Small intestine (tissue), 7 donors: ENCODE measurements at regions not wholly inside any gene's neighbourhood (a gene's known extent, or its start where the extent isn't known, plus 50 kb on each side); places are given as distances from the start of the nearest gene placed in this dataset.

Experiments used
- DNase-seq, 2 donors: peaks; one replicate each; pipeline versions ENCODE4 v3.0.0 to v3.0.0-alpha.2; 2013
- FAIRE-seq: peaks from 2 replicates; lab custom pipeline; 2012; peaks lifted over from hg19 to GRCh38; lab: Jason Lieb, UNC
- H3K27ac ChIP-seq, 3 donors: one replicate each; pipeline ENCODE4 v1.5.1; 2013; ENCODE audit warnings: low read length in 2 of 3, mild to moderate bottlenecking in 2 of 3, control low read depth in 1 of 3, inconsistent platforms in 1 of 3, low read depth in 1 of 3, moderate library complexity in 1 of 3
- H3K27me3 ChIP-seq, 3 donors: one replicate each; pipeline ENCODE4 v1.6.1; 2013; ENCODE audit warnings: low read length in 3 of 3, inconsistent platforms in 1 of 3; ENCODE audit not compliant: control insufficient read depth in 3 of 3, insufficient read depth in 3 of 3
- H3K36me3 ChIP-seq, 3 donors: one replicate each; pipeline ENCODE4 v1.6.1; 2013; ENCODE audit warnings: low read length in 3 of 3, inconsistent platforms in 1 of 3, low read depth in 1 of 3, mild to moderate bottlenecking in 1 of 3, moderate library complexity in 1 of 3; ENCODE audit not compliant: control insufficient read depth in 3 of 3, insufficient read depth in 2 of 3
- H3K4me1 ChIP-seq, 3 donors: one replicate each; pipeline ENCODE4 v1.6.1; 2013; ENCODE audit warnings: low read length in 2 of 3, inconsistent platforms in 1 of 3, low read depth in 1 of 3, mild to moderate bottlenecking in 1 of 3, moderate library complexity in 1 of 3; ENCODE audit not compliant: control insufficient read depth in 3 of 3, insufficient read depth in 2 of 3
- H3K4me3 ChIP-seq, 3 donors: one replicate each; pipeline ENCODE4 v1.5.1; 2013; ENCODE audit warnings: low read length in 3 of 3, control low read depth in 1 of 3, inconsistent platforms in 1 of 3, low read depth in 1 of 3, mild to moderate bottlenecking in 1 of 3, moderate library complexity in 1 of 3
- H3K9me3 ChIP-seq, 2 donors: one replicate each; pipeline ENCODE4 v1.6.1; 2013; ENCODE audit warnings: low read depth in 1 of 2, low read length in 1 of 2; ENCODE audit not compliant: control insufficient read depth in 2 of 2, insufficient read depth in 1 of 2
- WGBS, 3 donors: extraction: QIAGEN DNeasy Blood & Tissue Kit; methylation state at CpG; one replicate each; pipeline ENCODE4 v1.1.7; 2013; 5-methylcytosine and 5-hydroxymethylcytosine counted together
- donor health status: healthy with polysubstance abuse.
- donor health status: control.
- donor health status: control.
- donor health status: Bipolar disorder and iron deficiency.
- donor health status: healthy.

DNA sequence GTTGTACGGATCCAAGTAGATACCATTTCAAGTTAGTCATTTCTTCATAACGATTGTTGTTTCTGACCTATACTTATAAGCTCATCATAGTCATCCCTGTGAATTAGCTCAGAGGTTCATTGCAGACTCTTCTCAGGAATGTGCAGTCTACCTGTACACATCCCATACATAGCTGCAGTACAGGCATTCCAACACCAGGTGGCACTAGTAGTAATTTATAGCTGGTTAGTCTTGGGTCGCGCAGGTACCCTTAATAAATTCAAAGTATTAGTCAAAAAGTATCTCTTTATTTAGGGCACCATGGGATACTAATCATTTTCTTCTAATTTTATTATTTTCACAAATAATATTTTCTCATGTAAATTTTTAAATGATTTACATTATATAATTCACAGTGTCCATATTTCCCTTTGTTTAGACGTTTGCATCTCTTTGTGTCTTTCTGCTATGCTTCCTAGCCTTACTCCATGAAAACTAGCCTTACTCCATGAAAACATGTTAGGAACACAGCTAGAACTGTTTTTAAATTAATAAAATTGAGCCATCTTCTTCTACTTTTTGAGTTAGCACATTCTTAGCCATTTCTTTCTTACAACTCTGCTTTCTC lies 128.6 kb upstream of the FAM83B start:
- Histone ChIP-seq H3K27ac (peak overlapping the region in 1 of 3 donors; percentile 62), H3K36me3 (no peaks in the 10 kb centered on the region), H3K27me3 (no peaks in the 10 kb centered on the region), H3K4me1 (peaks cover 0 to 22% (median 0%) of the 10 kb centered on the region in 3 donors), H3K4me3 (no peak overlapping the region), H3K9me3 (peaks cover 0 to 3% of the 10 kb centered on the region in 2 donors)
- FAIRE-seq (peak; percentile 39), DNase-seq (peak; percentile 82 to 90)
- WGBS, 3 donors, result 7 to 38% (median 20%) methylated on average over 5 of the region's 5 CpGs

DNA sequence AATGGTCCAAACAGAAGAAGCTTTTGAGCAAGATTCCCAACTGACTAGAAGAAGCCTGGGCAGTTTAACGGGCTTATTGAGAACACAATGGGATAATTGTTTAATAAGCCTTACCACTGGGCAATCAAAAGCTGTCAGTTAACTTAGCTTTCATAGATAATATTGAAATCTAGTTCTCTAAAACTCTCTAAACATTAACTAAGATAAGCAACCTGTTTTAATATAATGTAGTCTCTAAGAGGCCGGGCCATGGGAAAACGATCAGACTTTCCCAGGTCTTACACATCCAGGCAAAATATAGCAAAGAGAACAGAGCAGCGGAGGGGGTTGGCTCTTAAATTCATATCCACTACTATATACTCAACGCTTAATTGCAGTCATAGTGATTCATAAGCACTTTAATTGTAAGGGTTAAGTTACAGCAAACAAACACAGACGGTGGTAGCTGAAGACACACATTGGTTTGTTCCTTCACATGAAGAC lies 128.0 kb upstream of the FAM83B start:
- peak; percentile 60 to 78 for DNase-seq

DNA sequence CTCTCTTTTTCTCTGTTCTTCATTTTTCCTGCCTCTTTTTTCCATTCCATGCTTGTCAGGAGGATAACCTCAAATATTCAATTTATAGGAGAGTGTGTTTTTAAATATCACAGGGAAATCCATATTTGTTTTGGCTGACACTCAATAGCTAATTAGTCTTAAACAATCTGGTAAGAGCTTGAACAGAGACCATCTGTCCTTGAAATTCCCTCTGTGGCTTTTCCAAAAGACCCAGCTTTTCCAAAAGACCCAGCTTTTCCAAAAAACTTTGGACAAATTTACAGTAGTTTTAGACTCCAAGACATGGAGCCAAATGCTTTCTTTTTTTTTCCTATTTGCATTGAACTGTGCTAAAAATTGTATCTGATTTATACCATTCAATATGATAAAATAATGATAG lies 127.4 kb upstream of the FAM83B start:
- Histone ChIP-seq H3K36me3 (no peaks in the 10 kb centered on the region), H3K9me3 (peaks cover 0 to 3% of the 10 kb centered on the region in 2 donors), H3K27me3 (no peaks in the 10 kb centered on the region), H3K4me3 (no peak overlapping the region), H3K4me1 (peaks cover 0 to 22% (median 0%) of the 10 kb centered on the region in 3 donors), H3K27ac (peak overlapping the region in 1 of 3 donors; percentile 62)
- no peak for DNase-seq
- FAIRE-seq, result no peak

More for the DNA sequence above, 128.0 kb upstream of the FAM83B start:
- Histone ChIP-seq H3K9me3 (peaks cover 0 to 3% of the 10 kb centered on the region in 2 donors), H3K4me1 (peaks cover 0 to 22% (median 0%) of the 10 kb centered on the region in 3 donors), H3K27me3 (no peaks in the 10 kb centered on the region), H3K36me3 (no peaks in the 10 kb centered on the region), H3K27ac (peak overlapping the region in 2 of 3 donors; percentile 11 to 62), H3K4me3 (no peak overlapping the region)
- no peak for FAIRE-seq
- WGBS, 3 donors, result 12 to 55% (median 32%) methylated on average over 6 of the region's 6 CpGs

- Histone ChIP-seq H3K27ac (peak overlapping the region in 1 of 3 donors; percentile 62), H3K36me3 (no peaks in the 10 kb centered on the region), H3K4me1 (peaks cover 0 to 22% (median 0%) of the 10 kb centered on the region in 3 donors), H3K27me3 (no peaks in the 10 kb centered on the region), H3K4me3 (no peak overlapping the region), H3K9me3 (peaks cover 0 to 3% of the 10 kb centered on the region in 2 donors)
- WGBS, 3 donors, result 0 to 20% (median 7%) methylated on average over 1 of the region's 1 CpG
- DNase-seq (no peak), FAIRE-seq (no peak)
These were observed 126.9 kb upstream of the FAM83B start for GRCh38 chr6:54719633-54720032.

DNA sequence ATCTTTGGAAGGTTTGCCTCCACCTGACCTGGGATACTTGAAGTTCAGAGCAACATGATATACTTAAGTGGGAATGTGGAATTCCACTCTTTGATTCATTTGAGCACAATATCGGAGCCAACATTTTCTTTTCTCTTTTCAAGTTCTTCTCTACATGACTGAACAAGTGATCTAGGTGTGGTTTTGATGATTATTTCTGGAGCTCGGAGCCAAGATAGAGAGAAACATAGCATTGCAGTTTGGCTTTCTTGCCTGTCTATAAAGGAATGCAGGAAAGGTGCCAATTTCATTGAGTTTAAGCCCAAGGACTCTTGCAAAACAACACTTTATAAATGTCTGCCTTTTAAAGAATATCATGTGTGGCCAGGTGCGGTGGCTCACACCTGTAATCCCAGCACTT lies 124.2 kb upstream of the FAM83B start:
- Histone ChIP-seq H3K36me3 (no peaks in the 10 kb centered on the region), H3K27me3 (no peaks in the 10 kb centered on the region), H3K9me3 (peaks cover 0 to 3% of the 10 kb centered on the region in 2 donors), H3K4me1 (peaks cover 0 to 16% (median 0%) of the 10 kb centered on the region in 3 donors), H3K27ac (no peak overlapping the region), H3K4me3 (no peak overlapping the region)
- FAIRE-seq (no peak), DNase-seq (no peak)
- 90 to 94% (median 92%) methylated on average over 3 of the region's 3 CpGs for WGBS, 3 donors

- H3K4me3 ChIP-seq, result no peak overlapping the region
- H3K36me3 ChIP-seq, result no peaks in the 10 kb centered on the region
- 81 to 91% (median 83%) methylated on average over 3 of the region's 3 CpGs for WGBS, 3 donors
- DNase-seq (no peak), FAIRE-seq (no peak)
- H3K4me1 ChIP-seq, result peaks cover 0 to 5% (median 0%) of the 10 kb centered on the region in 3 donors
- H3K27ac ChIP-seq, result no peak overlapping the region
- no peaks in the 10 kb centered on the region for H3K27me3 ChIP-seq
- peaks cover 0 to 6% of the 10 kb centered on the region in 2 donors for H3K9me3 ChIP-seq
These were observed 116.9 kb upstream of the FAM83B start for GRCh38 chr6:54729716-54730115.

GRCh38 chr6:54730767-54731630 lies 115.6 kb upstream of the FAM83B start:
- Histone ChIP-seq H3K27ac (no peak overlapping the region), H3K4me3 (no peak overlapping the region), H3K27me3 (no peaks in the 10 kb centered on the region), H3K9me3 (peaks cover 0 to 9% of the 10 kb centered on the region in 2 donors), H3K36me3 (no peaks in the 10 kb centered on the region), H3K4me1 (peaks cover 0 to 5% (median 0%) of the 10 kb centered on the region in 3 donors)
- WGBS, 3 donors, result 17 to 59% (median 39%) methylated on average over 9 of the region's 9 CpGs
- DNase-seq (peak; percentile 62 to 73), FAIRE-seq (peak; percentile 84)

DNA sequence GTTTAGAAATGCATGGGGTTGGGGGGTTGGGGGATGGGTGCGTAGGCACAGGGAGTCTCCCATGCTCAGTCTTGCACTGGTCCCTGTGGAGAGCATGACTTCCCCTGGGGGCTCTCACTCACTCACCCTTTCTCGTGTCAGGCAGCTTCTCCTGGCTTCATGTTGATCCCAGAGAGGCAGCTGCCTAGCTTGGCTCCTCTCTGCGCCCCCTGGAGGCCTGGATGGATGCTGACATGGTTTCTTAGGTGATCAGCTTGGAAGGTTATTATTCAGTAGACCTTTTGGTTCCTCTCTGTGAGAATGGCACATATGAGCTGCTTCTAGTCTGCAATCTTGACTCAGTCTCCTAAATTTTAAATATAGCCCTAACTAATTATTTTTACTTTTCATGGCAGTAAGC lies 109.3 kb upstream of the FAM83B start:
- H3K9me3 ChIP-seq, result peaks cover 0 to 17% of the 10 kb centered on the region in 2 donors
- H3K4me1 ChIP-seq, result no peaks in the 10 kb centered on the region
- DNase-seq (no peak), FAIRE-seq (no peak)
- H3K27me3 ChIP-seq, result no peaks in the 10 kb centered on the region
- no peak overlapping the region for H3K27ac ChIP-seq
- no peak overlapping the region for H3K4me3 ChIP-seq
- H3K36me3 ChIP-seq, result no peaks in the 10 kb centered on the region
- 74 to 85% (median 81%) methylated on average over 3 of the region's 3 CpGs for WGBS, 3 donors
